ENCODE measurements at regions not wholly inside any gene's neighbourhood (a gene's known extent, or its start where the extent isn't known, plus 50 kb on each side); places are given as distances from the start of the nearest gene placed in this dataset.

DNA sequence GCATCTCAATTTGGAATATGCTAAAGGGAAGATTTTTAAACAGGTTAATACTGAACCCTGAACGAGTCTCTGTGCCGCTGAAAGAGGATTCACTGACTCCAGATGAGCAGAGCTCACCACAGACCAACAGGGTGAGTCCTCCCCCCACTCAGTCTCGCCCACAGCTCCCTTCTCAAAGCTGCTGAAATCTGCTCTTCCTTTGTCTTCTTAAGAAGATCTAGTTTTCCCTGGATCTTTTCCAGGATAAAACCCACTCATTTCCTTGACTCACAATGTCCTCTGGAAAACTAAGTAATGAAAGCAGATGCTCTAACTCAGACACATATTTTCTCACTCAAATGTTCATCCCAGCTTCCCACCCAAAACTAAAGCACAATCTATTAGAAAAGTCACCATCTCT is 447.0 kb upstream of the PKN2 start:
- H3K4me3 ChIP-seq, result no peak overlapping the region
- intact Hi-C loops (cut with DNase I; ENCODE audit: low total_unique reads) (no loop called here), in situ Hi-C loops (cut with MboI; ENCODE audit: low pct_ligation_motif_present in 1 of 4, low pct_unique_long_range_greater_than_20kb in 1 of 4, low sequenced_read_pairs in 3 of 4) (no loop called here)
- WGBS, 2 donors (ENCODE audit: low coverage in 1 of 2), result 50 to 60% methylated on average over 3 of the region's 3 CpGs
- no peak for TF ChIP-seq EP300 (IDR thresholded peaks at IDR 0.05; ENCODE audit: low read depth)
- TF ChIP-seq POLR2AphosphoS5 (IDR thresholded peaks at IDR 0.05), result no peak
- TF ChIP-seq POLR2A (IDR thresholded peaks at IDR 0.05), result no peak
- TF ChIP-seq, protein P1, sequence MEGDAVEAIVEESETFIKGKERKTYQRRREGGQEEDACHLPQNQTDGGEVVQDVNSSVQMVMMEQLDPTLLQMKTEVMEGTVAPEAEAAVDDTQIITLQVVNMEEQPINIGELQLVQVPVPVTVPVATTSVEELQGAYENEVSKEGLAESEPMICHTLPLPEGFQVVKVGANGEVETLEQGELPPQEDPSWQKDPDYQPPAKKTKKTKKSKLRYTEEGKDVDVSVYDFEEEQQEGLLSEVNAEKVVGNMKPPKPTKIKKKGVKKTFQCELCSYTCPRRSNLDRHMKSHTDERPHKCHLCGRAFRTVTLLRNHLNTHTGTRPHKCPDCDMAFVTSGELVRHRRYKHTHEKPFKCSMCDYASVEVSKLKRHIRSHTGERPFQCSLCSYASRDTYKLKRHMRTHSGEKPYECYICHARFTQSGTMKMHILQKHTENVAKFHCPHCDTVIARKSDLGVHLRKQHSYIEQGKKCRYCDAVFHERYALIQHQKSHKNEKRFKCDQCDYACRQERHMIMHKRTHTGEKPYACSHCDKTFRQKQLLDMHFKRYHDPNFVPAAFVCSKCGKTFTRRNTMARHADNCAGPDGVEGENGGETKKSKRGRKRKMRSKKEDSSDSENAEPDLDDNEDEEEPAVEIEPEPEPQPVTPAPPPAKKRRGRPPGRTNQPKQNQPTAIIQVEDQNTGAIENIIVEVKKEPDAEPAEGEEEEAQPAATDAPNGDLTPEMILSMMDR (IDR thresholded peaks at IDR 0.05), result no peak
- H3K4me1 ChIP-seq, result no peaks in the 10 kb centered on the region
- H3K27me3 ChIP-seq, result no peaks in the 10 kb centered on the region
- no peak for DNase-seq
- H3K27ac ChIP-seq, result no peak overlapping the region
- H3K9me3 ChIP-seq, result peaks cover 0 to 3% of the 10 kb centered on the region in 2 donors
- H3K36me3 ChIP-seq, result no peaks in the 10 kb centered on the region

DNA sequence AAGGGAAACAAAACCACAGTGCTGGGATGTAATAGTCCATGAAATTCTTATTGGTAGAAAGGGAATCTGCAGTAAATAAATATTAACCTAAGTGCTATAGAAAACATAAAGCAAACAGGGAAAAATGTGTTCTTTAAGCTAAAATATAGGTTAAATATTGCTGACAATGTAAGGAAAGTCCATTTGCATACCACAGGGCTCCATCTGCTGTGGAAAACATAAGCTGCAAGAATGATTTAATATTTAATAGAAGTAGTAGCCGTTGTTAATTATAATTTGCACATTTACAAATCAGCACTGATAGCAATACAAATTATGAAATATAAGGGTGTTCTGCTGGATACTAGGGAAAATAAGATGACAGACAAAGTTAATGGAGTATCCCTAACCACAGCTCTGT is 444.9 kb upstream of the PKN2 start:
- no peaks in the 10 kb centered on the region for H3K4me1 ChIP-seq
- WGBS, 2 donors (ENCODE audit: low coverage in 1 of 2), result 63 to 100% methylated on average over 1 of the region's 1 CpG
- H3K27ac ChIP-seq, result no peak overlapping the region
- in situ Hi-C loops (cut with MboI; ENCODE audit: low pct_ligation_motif_present in 1 of 4, low pct_unique_long_range_greater_than_20kb in 1 of 4, low sequenced_read_pairs in 3 of 4) (no loop called here), intact Hi-C loops (cut with DNase I; ENCODE audit: low total_unique reads) (no loop called here)
- H3K4me3 ChIP-seq, result no peak overlapping the region
- H3K9me3 ChIP-seq, result peaks cover 0 to 3% of the 10 kb centered on the region in 2 donors
- no peak for DNase-seq
- H3K36me3 ChIP-seq, result no peaks in the 10 kb centered on the region
- TF ChIP-seq, protein P1 (IDR thresholded peaks at IDR 0.05), result no peak
- TF ChIP-seq EP300 (IDR thresholded peaks at IDR 0.05; ENCODE audit: low read depth) (no peak), POLR2A (IDR thresholded peaks at IDR 0.05) (no peak), POLR2AphosphoS5 (IDR thresholded peaks at IDR 0.05) (no peak)
- H3K27me3 ChIP-seq, result no peaks in the 10 kb centered on the region

DNA sequence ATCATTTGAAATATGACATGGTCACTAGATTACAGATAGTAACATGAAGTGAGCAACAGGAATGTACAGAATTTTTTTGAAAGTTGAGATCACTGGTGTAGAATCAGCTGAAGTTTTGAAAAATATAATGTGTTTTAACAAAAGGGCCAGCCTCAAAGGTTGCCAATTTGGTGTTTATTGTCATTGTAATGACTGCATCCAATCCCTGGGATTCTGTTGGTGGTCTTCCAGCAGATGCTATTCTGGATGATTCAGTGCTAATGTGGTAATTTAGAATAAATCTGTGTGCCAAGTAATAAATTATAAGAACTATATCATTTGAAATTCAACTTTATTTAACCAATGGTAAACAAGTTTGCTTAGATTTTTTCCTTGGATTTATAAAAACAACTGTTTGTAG is 436.4 kb upstream of the PKN2 start:
- no peak overlapping the region for H3K4me3 ChIP-seq
- no peak overlapping the region for H3K27ac ChIP-seq
- in situ Hi-C loops (cut with MboI; ENCODE audit: low pct_ligation_motif_present in 1 of 4, low pct_unique_long_range_greater_than_20kb in 1 of 4, low sequenced_read_pairs in 3 of 4), result no loop called here
- TF ChIP-seq POLR2AphosphoS5 (IDR thresholded peaks at IDR 0.05) (no peak), EP300 (IDR thresholded peaks at IDR 0.05; ENCODE audit: low read depth) (no peak), POLR2A (IDR thresholded peaks at IDR 0.05) (no peak)
- TF ChIP-seq, protein P1 (IDR thresholded peaks at IDR 0.05), result no peak
- H3K36me3 ChIP-seq, result no peaks in the 10 kb centered on the region
- no peaks in the 10 kb centered on the region for H3K27me3 ChIP-seq
- intact Hi-C loops (cut with DNase I; ENCODE audit: low total_unique reads), result no loop called here
- H3K9me3 ChIP-seq, result no peaks in the 10 kb centered on the region
- H3K4me1 ChIP-seq, result no peaks in the 10 kb centered on the region
- no peak for DNase-seq

DNA sequence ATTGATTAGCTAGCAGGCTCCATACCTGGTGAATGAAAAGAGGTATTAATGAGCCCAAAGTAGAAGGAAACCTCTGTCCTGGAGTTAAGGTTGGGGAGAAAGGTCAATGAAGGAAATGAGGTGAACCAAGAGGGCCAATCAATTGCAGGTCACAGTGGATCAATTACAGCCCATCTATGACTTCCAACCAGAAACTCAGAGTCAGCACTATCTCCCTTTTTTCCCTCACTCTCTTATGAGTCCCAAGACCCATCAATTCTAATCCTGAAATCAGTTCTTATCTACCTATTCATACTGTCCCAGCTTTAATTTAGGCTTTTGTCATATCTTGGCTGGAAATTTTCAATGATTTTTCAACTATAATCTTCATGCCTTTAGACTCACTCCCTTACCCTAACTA is 433.2 kb upstream of the PKN2 start:
- no peaks in the 10 kb centered on the region for H3K9me3 ChIP-seq
- no peaks in the 10 kb centered on the region for H3K27me3 ChIP-seq
- in situ Hi-C loops (cut with MboI; ENCODE audit: low pct_ligation_motif_present in 1 of 4, low pct_unique_long_range_greater_than_20kb in 1 of 4, low sequenced_read_pairs in 3 of 4) (no loop called here), intact Hi-C loops (cut with DNase I; ENCODE audit: low total_unique reads) (no loop called here)
- H3K4me3 ChIP-seq, result no peak overlapping the region
- H3K4me1 ChIP-seq, result no peaks in the 10 kb centered on the region
- no peak overlapping the region for H3K27ac ChIP-seq
- DNase-seq, result no peak
- H3K36me3 ChIP-seq, result no peaks in the 10 kb centered on the region
- TF ChIP-seq, protein P1 (IDR thresholded peaks at IDR 0.05), result no peak
- TF ChIP-seq POLR2A (IDR thresholded peaks at IDR 0.05) (no peak), EP300 (IDR thresholded peaks at IDR 0.05; ENCODE audit: low read depth) (no peak), POLR2AphosphoS5 (IDR thresholded peaks at IDR 0.05) (no peak)
